MM.1S (cell line): ENCODE measurements at regions not wholly inside any gene's neighbourhood (a gene's known extent, or its start where the extent isn't known, plus 50 kb on each side); places are given as distances from the start of the nearest gene placed in this dataset.

Experiments used
- DNase-seq: peaks from one replicate; pipeline ENCODE4 v3.0.0-alpha.2; 2015
- H2AFZ ChIP-seq: fragments of 300-600 bp; sonication (generic); 2 replicates; pipeline ENCODE4 v1.6.0; 2016; ENCODE audit warnings: antibody characterized with exemption, low read length
- H3F3A ChIP-seq: fragments of 300-600 bp; sonication (generic); 2 replicates; pipeline ENCODE4 v1.6.1; 2016; ENCODE audit warnings: mild to moderate bottlenecking, antibody characterized with exemption, low read length, moderate library complexity, mixed read lengths; ENCODE audit not compliant: insufficient read depth
- H3K27ac ChIP-seq: fragments of 300-600 bp; sonication (generic); 2 replicates; pipeline ENCODE4 v1.5.1; 2016; ENCODE audit warnings: mild to moderate bottlenecking, low read length
- H3K27me3 ChIP-seq: fragments of 300-600 bp; sonication (generic); replicated peaks from 2 replicates; pipeline ENCODE4 v1.6.0; 2016; ENCODE audit warnings: low read length; ENCODE audit not compliant: insufficient read depth
- H3K36me3 ChIP-seq: fragments of 300-600 bp; sonication (generic); replicated peaks from 2 replicates; pipeline ENCODE4 v1.6.1; 2016; ENCODE audit warnings: mild to moderate bottlenecking, low read length, mixed read lengths; ENCODE audit not compliant: insufficient read depth
- H3K4me1 ChIP-seq: fragments of 300-600 bp; sonication (generic); 2 replicates; pipeline ENCODE4 v1.6.1; 2016; ENCODE audit warnings: low read length, mixed read lengths
- H3K4me2 ChIP-seq: fragments of 300-600 bp; sonication (generic); 2 replicates; pipeline ENCODE4 v1.6.0; 2016; ENCODE audit warnings: low read depth, low read length
- H3K4me3 ChIP-seq: fragments of 300-600 bp; sonication (generic); 2 replicates; pipeline ENCODE4 v1.5.1; 2016; ENCODE audit warnings: low read length, mixed read lengths
- H3K79me2 ChIP-seq: fragments of 300-600 bp; sonication (generic); 2 replicates; pipeline ENCODE4 v1.6.1; 2016; ENCODE audit warnings: mixed run types, low read length, mixed read lengths
- H3K9ac ChIP-seq: fragments of 300-600 bp; sonication (generic); 2 replicates; pipeline ENCODE4 v1.6.1; 2016; ENCODE audit warnings: low read length, mixed read lengths
- H3K9me2 ChIP-seq: fragments of 300-600 bp; sonication (generic); replicated peaks from 2 replicates; pipeline ENCODE4 v1.6.1; 2016; ENCODE audit warnings: mild to moderate bottlenecking, low read length, mixed read lengths; ENCODE audit not compliant: insufficient read depth
- H3K9me3 ChIP-seq: fragments of 300-600 bp; sonication (generic); replicated peaks from 2 replicates; pipeline ENCODE4 v1.6.1; 2016; ENCODE audit warnings: mild to moderate bottlenecking, low read length, mixed read lengths; ENCODE audit not compliant: insufficient read depth
- H4K20me1 ChIP-seq: fragments of 300-600 bp; sonication (generic); 2 replicates; pipeline ENCODE4 v1.6.1; 2016; ENCODE audit warnings: mild to moderate bottlenecking, low read length, moderate library complexity, mixed read lengths; ENCODE audit not compliant: insufficient read depth
- CTCF ChIP-seq: fragments of 300-600 bp; sonication (generic); IDR thresholded peaks from 2 replicates; pipeline ENCODE4 v1.5.1; 2016; ENCODE audit warnings: antibody characterized with exemption, low read length, mixed read lengths
- EZH2 ChIP-seq: fragments of 300-600 bp; sonication (generic); optimal IDR thresholded peaks from 2 replicates; pipeline ENCODE3; 2017; ENCODE audit warnings: low read depth, mild to moderate bottlenecking, antibody characterized with exemption, low read length, mixed read lengths
- EZH2phosphoT487 ChIP-seq: fragments of 300-600 bp; sonication (generic); IDR thresholded peaks from 2 replicates; pipeline ENCODE4 v1.6.1; 2018; ENCODE audit warnings: antibody characterized with exemption, low read length

DNA sequence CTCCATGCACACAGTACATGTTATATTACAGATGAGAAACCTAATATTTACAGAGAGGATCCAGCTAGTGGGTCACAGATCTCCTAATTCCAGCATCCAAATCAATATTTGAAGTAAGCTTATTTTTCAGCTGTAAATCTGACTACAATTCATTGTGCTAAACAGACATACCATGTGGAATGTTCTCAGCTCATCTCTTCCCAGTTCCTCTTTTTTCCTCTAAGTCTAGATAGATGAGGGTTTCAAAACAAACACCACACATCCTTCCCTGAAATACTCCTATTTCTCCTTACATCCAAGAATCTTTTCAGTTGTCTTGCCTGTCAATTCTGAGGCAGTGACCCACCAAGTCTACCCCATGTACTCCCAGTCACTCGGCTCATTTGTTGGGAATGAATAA is 200.7 kb upstream of the PIK3C3 start:
- DNase-seq = no peak
- TF ChIP-seq CTCF = no peak
- TF ChIP-seq EZH2phosphoT487 = no peak
- TF ChIP-seq EZH2 = no peak
- Histone ChIP-seq H3K4me2 (no peak overlapping the region), H4K20me1 (no peaks in the 10 kb centered on the region), H3K79me2 (no peaks in the 10 kb centered on the region), H3K9ac (no peak overlapping the region), H3K9me3 (no peaks in the 10 kb centered on the region), H3K9me2 (no peaks in the 10 kb centered on the region), H3F3A (no peaks in the 10 kb centered on the region), H3K4me1 (no peaks in the 10 kb centered on the region), H2AFZ (no peak overlapping the region), H3K27me3 (no peaks in the 10 kb centered on the region), H3K4me3 (no peak overlapping the region), H3K36me3 (no peaks in the 10 kb centered on the region), H3K27ac (no peak overlapping the region)

GRCh38 chr18:41753826-41754225 is 201.2 kb upstream of the PIK3C3 start:
- no peaks in the 10 kb centered on the region for H3K79me2 ChIP-seq
- DNase-seq = no peak
- H3K27me3 ChIP-seq = no peaks in the 10 kb centered on the region
- H3F3A ChIP-seq = no peaks in the 10 kb centered on the region
- no peaks in the 10 kb centered on the region for H3K9me3 ChIP-seq
- no peak overlapping the region for H3K27ac ChIP-seq
- H3K4me1 ChIP-seq = no peaks in the 10 kb centered on the region
- H3K9me2 ChIP-seq = no peaks in the 10 kb centered on the region
- H4K20me1 ChIP-seq = no peaks in the 10 kb centered on the region
- TF ChIP-seq EZH2 = no peak
- no peak for TF ChIP-seq EZH2phosphoT487
- TF ChIP-seq CTCF = no peak
- H3K4me2 ChIP-seq = no peak overlapping the region
- H3K4me3 ChIP-seq = no peak overlapping the region
- H3K36me3 ChIP-seq = no peaks in the 10 kb centered on the region
- H3K9ac ChIP-seq = no peak overlapping the region
- no peak overlapping the region for H2AFZ ChIP-seq

DNA sequence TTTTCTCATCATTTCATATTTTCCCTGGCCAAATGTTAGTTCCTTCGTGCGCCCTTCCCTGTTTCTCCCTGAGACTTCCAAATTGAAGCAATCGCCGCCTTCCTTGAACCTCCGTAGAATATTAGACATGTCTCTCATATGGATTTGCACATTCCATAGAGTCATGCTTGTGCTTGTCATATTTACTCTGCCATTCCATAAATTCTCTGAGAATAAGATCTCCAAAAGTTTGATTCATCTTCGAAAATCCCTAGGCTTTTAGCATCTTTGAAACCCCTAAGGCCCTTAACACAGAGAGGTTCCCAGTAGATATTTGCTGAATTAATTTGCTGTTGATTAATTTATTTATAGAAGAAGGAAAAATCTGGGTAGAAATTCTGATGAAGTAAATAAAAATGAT is 202.2 kb upstream of the PIK3C3 start:
- TF ChIP-seq EZH2 (no peak), EZH2phosphoT487 (no peak), CTCF (no peak)
- Histone ChIP-seq H4K20me1 (no peaks in the 10 kb centered on the region), H3K27me3 (no peaks in the 10 kb centered on the region), H3K4me1 (no peaks in the 10 kb centered on the region), H3K36me3 (no peaks in the 10 kb centered on the region), H3K4me2 (no peak overlapping the region), H3K9me2 (no peaks in the 10 kb centered on the region), H3F3A (no peaks in the 10 kb centered on the region), H3K27ac (no peak overlapping the region), H3K9ac (no peak overlapping the region), H3K9me3 (no peaks in the 10 kb centered on the region), H3K79me2 (no peaks in the 10 kb centered on the region), H2AFZ (no peak overlapping the region), H3K4me3 (no peak overlapping the region)
- DNase-seq = no peak
